IPS-NIHi11 (cell line): ENCODE measurements at regions not wholly inside any gene's neighbourhood (a gene's known extent, or its start where the extent isn't known, plus 50 kb on each side); places are given as distances from the start of the nearest gene placed in this dataset.

Experiments used
- DNase-seq: peaks from one replicate; pipeline ENCODE4 v3.0.0; 2012; ENCODE audit warnings: mixed read lengths, low spot score

DNA sequence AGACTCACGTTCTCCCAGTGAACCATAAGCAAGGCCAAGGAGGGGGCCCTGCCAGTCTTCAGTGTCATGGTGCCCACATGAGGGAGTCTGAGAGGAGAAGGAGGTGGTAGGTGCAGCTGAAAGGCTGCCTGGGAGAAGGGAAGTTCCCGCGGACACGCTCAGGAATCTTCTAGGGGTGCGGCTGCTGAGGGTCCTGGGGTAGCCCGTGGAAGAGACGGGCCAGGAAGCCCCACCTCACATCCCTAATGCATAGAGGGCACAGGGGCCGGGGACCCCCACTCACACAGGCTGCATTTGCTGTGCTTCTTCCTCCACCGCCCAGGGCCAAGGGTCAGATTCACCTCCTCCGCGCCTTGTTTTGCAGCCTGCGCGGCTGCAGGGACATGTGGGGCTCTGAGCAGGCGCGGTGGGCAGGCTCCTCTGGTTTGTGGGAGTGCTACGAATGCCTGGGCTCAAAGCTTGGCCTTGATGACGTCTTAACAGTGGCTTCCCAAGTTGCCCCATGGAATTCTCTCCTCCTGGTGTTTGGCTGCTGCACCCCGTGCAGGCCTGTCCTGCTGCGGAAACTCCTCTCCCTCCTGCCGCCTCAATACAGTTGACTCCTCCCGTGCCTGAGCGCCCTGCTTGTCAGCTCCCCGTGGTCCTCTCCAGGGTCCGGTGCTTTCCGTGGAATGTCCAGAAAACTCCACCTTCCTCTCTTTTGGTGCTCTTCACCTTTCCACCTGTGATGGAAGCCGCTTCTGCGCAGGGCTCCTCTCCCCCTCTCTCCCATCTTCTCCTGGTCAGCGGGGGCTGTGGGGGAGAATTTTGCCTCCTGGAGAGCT, 95.7 kb downstream of the VAPA start:
- no peak for DNase-seq

DNA sequence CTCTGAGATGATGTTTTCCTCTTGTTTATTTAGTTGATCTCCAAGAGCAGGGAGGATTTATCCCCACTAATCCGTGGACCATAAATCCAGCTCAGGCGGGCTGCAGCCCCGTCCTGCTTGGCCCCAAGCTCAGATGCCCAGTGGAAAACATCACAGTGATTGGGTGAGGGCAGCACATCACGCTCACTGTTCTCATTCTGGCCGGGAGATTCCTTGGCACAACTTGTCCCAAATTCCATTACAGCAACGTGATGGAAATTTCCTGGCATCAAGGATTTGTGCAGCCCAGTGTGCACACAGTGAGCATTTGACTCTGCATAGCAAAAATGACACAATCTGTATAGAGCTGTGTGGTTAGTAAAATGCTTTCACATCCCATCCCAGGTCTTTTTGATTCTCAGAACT, 96.8 kb downstream of the VAPA start:
- no peak for DNase-seq

DNA sequence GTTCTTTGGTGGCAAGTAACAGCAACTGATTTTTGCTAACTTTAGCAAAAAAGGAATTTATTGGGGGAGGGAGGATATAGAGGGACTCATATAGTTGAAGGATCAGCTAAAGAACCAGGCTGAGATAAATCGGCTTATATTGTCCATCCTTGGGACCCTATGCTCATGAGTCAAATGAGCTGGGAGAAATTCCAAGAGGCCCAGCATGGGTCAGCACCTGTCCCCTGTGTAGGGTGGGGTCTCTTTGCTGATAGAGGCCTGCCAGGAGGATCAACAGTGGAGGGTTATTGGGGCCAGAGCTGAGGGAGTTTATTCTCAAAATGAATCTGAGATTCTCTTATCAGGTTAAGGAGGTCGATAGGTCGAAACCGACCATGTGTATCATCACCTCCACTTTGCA, 97.2 kb downstream of the VAPA start:
- DNase-seq: no peak

DNA sequence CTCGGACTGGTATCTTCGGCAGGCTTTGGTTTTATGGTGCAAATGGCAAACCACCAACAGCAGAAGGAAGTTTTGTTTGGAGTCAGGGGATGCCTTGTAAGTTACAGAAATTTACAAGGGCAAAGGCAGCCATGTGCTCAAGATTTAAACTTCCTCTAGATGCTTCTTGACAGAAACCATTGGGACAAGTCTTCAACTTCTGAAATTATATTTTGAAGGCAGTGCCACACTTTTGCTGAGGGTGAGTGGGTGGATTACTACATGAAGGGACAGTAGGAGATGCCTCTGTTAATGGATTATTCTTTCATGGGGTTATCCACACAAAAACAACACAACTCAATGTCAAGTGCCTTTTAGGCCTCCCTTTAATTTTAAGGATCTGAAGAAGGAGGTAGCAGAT, 97.9 kb downstream of the VAPA start:
- DNase-seq: no peak

DNA sequence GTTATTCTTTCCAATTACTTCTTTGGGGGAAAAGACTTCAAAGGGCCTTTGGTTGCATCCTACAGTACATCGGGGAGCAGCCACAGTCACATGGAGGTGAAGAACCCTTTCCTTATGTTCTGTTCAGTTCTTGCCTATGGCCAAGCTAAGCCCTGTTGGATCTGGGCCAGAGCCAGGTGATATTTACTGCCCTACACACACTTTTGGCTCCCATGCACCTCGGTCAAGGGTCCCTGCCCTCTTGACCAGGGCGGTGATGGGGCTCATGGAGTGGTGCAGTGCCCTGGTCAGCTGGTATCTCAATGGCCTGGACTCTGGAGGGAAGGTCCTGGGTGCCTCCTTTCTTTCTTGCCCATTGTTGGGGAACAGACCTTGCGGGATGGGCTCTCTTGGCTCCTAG, 98.7 kb downstream of the VAPA start:
- no peak for DNase-seq

DNA sequence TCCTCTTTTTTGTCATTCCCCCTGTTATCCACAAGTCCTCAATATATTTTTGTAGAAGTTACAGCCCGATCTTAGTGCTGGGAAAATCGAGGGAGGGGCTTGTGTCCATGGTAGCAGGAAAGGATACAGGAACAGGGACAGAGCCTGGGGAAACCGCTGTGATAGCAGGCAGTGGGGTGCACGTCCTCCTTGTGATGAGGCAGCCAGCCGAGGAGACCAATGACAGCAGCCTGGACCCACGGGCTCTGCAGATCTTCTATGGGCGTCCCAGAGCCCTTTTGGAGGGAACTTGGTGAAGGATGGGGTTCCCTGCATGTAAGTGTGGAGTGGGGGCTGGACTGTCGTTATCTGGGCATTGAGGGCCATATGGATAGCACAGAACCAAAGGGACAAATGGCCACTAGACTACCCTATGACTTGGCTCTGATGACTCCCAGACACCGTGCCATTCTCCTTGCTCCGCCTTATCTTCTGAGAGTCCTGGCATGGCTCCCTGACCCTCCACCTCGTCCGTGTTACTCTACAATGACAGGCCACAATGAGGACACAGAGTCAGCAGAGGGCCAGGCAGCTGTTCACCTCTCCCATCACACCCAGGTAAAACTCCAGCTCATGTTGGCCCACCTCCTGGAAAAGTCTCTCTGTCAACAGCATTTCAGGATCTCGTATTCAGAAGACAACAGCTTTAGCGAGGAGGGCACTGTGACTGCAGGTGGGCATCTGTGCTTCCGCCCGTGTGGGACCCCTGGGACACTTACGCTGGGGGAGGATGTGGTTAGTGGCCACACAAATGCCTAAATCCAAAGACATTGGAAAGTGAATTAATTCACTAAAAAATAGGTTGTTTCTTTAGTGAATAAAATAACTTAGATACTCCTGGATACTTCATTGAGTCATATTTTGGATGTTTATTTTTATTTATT, 100.1 kb downstream of the VAPA start:
- DNase-seq: no peak

DNA sequence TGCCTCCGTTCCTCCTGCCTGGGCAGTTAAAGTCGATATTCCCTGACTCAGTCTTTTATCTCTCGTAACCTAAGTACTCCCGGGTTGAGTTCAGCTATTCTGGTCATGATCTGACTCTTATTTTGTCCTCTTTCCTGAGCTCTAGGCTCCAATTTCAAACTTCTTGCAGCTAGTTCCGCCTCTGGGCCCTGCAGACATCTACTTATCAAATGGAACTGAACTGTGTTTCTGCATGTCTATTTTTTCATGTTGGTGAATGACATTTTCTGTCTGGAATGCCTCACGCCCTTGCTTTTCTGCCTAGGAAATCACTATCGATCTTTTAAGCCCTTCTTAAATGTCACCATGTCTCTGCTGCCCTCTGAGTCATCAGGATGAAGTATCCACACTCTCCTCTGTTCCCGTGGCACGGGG, 101.5 kb downstream of the VAPA start:
- no peak for DNase-seq

DNA sequence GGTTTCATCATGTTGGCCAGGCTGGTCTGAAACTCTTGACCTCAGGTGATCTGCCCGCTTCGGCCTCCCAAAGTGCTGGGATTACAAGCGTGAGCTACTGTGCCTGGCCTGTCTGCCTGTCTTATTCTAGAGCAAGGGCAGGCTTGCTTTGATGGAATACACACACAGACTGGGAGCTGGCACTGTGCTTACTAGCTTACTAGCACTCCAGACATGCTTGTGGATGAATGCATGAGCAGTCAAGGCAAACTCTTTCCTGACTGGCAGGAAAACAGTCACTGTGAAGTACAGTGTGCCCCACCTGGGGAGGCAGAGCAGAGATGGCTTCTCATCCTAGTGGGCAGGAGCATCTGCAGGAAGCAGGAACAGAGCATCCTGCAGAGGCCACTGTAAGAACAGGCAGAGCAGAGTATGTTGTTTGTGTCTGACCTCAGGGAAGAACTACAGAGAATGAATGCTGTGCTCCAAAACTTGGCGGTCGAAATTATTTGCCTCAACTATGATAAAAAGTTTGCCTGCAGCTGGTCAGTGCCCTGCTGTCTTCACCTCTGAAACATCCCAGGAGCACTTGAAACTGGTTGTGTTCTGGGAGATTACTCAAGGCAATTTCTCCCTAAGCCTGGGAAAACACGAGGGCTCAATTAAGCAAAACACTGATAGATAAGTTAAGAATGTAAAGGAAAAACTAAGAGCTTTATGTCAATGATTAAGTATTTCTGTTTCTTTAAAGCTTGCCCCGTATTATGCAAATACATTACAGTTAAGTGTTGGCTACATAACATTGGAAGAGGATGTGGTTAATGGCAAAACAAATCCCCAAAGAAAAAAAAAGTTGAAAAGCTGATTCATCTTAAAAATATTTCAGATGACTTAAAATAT, 102.4 kb downstream of the VAPA start:
- peak; percentile 36 for DNase-seq

DNA sequence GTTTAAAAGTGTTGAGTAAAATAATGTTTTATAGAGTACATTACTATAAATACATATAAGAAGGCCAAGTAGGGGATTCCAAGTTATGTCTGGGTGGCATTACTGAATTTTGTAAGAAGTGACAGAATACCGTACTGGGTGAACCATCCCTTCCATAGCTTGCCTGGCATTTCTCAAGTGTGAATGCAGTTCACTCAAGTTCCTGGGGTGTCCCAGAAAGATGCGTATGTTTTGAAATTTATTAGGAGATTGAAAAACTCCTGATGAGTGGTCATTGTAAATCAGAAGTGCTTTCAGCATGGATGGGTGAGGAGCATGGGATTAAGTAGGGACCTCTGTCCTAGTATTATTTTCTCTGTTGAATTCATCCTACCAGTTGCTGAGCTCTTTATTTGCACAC, 103.2 kb downstream of the VAPA start:
- no peak for DNase-seq

DNA sequence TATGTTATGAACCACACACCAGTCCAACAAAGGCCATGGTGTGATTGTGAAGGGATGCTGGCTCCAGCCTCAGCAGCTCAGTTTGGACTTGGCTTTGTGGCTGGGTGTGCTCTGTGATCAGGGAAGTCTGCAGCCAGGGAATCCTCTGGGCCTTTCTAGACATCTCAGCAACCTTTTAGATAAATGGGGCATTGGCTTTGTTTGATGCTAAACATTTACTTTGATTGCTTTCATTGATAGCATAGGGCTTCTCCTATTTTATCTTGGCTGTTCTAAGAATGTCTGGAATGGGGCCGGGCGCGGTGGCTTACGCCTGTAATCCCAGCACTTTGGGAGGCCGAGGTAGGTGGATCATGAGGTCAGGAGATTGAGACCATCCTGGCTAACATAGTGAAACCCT, 104.5 kb downstream of the VAPA start:
- DNase-seq: no peak

DNA sequence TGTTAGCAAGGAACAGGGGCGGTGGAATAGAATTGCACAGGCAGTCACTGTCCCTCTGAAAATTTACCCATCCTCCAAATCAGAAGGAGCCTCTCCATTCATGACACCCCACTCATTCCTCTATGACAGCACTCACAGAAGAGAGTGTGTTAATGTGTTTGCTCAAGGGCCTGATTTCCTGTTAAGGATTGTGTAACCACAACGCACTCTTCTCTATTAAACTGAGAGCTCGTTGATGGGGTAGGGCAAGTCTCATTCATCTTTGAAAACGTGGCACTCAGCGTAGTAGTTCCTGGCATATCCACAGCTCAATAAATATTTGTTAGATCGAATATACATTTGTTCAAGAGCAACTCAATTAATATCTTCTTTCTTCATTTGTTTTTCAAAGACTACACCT, 106.4 kb downstream of the VAPA start:
- DNase-seq: no peak

DNA sequence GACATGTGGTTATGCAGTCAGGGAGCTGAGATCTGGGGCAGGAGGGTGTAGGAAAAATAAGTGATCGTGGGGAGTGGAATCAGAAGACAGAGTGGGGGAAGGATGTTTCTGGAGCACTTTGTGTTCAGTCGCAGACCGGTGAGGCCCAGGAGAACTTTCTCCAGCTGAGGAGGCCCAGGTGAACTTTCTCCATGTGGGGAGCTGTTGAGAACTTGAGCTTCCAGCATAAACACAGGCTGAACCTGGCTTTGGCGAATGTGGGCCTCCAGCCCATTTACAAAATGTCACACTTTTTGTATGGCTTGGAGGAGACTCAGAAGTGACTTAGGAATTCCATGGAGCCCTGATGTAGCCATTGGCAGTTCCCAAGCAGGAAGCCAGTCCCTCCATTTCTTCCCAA, 108.5 kb downstream of the VAPA start:
- DNase-seq: no peak

DNA sequence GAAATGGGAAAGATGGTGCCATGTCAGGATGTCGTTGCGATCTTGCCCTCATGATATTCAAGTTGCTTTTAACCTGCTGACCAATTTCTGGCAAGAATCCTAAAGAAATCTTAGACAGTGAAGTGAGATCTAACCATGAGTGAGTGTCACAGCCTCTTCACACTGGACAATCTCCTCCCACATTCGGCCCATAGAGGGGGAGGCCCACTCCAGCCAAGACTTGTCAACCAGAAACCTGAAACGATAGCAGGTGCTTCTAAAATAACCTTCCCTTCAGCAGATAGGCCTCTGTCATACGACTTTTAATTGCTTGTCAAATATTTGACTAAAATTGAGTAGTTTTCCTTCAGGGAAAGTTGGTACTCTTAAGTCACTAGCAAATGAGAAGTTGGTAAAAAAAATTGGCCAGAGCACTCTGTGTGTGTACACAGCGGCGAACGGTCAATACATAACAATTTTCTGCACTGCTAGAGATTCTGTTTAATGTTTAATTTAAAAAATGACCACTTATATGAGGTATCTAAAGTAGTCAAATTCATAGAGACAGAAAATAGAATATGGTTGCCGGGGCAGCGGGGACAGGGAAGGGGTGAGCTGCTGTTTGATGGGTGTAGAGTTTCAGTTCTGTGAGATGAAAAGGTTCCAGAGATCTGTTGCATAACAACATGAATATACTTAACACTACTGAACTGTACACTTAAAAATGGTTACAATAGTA, 110.2 kb downstream of the VAPA start:
- no peak for DNase-seq

DNA sequence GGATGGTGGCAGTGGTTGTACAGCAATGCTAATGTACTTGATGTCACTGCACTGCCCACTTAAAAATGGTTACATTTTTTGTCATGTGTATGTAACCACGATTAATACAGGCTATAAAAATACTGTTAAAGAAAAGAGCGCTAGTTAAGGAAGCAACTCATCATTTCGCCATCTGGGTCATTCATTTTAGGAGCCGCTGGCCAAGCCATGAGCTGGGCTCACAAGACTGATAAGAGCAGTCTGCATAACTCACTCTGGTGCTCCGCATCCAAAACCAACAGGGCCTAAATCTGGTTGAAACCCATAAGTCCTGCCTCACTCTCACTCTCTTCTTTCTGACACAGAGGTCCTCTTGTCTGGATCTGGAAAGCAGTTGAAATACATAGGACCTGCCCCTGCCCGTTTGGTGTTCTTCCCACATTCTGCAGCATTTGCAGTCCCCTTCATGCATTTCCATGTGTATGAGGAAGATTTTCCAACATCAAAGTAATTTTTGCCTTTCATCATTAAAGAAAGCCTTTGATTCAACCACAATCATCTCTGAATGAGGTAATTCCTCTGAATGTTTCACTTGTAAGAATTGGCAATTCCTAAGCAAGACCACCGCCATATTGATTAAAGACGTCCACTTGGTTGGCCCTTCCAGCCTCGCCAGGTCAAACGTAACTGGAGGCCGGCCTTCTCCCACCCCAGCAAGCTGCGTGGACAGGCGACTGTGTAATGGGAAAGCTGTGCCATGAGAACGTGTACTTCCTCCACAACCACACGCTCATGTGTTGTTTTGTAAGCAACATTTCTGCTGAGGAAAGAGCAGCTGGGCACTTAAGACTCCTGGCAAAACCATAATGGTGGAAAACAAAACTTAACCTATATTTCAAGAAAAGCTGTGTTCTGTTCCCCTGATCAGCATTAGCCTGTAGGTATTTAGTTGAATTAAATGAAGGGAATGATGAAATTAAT, 112.2 kb downstream of the VAPA start:
- DNase-seq: no peak

DNA sequence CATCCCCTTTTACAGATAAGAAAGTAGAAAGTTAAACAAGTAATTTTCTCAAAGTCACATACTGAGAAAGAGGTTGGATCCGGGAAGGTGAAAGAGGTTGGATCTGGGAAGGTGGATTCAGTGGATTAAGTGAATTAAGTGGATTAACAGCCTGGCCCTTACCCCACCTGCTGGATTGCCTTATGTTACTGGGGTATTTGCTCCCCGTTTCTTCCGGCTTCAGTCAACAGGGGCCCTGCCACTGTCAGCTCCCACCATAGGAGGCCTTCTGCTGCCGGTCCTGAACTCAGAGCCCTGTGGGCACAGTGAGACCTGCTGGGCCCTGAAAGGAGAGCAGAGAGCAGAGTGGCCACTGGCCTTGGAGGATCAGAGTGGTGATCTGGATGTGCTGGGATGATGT, 113.2 kb downstream of the VAPA start:
- DNase-seq: no peak

DNA sequence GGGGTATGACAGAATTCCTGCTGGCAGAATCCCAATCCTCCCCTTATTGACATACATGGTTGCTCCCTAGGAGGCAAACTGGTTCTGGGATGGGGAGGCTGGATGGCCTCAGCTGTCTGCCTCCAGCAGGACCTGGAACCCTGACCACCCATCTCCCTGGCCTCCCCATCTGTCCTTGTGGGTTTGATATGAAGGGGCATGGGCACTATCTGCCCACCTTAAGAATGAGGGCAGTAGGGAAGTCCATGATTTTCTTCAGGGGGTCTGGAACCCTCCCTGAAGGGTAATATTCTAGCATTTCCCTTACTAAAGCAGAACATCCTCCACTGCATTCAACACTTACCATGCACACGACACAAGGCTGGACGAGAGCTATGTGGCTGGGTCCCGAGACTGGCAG, 113.6 kb downstream of the VAPA start:
- DNase-seq: no peak

DNA sequence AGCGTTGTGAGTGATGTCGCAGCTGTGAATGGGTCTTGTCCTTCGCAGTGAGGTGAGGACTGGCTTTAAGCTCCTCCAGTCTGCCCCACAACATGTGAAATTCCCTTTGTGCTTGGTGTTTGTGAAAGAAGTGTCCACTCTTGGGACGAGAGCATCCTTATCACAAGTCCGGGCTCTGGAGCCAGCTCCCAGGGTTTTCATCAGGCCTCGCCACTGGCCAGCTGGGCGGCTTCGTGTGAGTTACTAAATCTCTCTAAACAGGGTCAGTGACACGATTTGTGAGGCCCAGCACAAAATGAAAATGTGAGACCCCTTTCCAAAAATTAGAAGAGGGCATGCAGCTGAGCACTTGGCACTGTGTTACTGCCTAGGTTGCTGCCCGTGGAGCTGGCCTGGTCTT, 115.9 kb downstream of the VAPA start:
- no peak for DNase-seq

DNA sequence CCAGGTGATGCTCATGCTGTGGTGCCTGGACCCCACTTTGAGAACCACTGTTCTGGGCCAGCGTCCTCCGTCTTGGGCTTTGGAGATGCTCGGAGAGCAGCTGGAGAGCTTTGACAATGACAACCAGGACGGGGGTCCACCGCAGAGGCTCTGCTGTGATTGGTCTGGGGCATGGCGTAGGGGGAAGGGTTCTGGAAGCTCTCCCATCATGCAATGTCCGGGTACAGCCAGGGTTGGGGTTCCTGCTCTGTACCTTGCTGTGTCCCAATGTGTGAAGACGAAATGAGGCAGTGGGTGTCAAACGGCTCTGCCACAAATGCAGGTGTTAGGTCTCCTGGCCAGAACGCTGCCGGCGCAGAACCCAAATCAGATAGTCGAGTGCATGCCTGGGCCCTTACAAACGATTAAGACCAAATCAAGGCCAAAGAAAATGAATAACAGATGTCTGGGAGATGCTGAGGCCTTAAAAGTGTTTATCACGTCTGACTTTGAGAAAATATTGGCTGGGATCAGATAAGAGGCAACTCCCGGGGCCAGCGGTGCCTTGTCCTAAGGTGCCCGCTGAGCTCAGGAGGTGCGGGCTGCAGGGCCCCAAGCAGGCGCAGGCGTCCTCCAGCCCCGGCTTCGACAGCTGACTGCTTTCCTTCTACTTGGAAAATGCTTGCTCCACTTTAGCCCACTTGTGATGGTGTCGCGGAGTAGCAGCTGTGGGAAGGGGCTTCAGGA, 117.2 kb downstream of the VAPA start:
- DNase-seq: no peak

DNA sequence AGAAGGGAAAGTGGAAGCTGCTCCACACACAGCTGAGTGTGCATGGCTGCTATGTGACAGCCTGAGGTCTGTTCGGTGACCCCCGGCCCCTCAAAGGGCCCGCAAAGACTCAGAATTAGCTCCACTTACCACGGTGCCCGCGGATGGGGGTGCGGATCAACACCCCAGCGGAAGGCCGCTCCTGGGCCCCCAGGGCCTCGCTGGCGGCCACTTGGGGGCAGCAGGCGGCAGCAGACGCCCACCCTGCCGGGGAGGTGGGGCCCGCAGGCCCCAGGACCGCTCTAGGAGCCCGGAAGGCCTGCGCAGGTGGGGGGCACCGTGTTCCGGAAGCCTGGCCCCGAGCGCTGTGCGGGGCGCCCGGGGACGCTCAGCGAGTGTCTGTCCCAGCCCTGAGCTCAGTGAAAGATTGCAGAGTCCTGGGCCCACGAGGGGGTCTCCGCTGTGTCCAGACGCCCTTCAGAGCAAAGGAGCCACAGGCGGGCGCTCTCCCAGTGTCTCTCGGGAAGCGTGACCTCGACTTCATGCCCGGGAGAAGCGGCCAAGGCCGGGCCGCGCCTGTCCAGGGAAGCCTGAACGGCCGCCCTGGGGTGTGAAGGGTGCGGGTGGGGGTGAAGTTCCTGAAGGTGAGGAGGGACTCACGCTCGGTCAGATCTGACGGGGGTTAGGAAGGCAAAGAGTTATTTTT, 118.7 kb downstream of the VAPA start:
- DNase-seq: peak; percentile 89
